ENCODE measurements at regions not wholly inside any gene's neighbourhood (a gene's known extent, or its start where the extent isn't known, plus 50 kb on each side); places are given as distances from the start of the nearest gene placed in this dataset.

DNA sequence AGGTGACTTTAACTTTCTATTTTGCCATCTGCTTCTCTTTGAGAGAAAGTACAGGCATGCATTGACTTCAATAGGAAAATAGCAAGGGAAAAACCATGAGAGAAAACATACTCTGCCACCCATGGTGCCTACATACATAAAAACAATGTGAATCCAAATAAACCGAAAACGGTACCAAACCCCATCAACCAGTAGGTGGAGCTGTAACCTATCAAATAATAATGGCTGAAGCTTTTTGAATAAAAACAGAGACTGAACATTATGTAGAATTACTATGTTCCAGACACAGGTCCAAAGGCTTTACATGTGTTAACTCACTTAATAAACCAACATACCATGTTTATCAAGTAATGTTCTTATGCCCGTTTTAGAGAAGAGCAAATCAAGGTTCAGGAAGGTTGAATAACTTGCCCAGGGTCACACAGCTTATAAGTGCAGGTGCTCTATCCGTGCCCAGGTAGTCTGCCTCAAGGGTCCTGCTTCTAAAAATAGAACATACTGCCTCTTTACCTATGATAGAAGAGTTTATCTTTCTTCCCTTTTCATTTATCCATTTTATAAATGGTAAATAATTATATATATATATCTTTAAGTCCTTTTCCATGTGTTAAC lies 293.9 kb upstream of the SYT4 start:
- peak; percentile 13 for DNase-seq (ENCODE audit: low spot score)

DNA sequence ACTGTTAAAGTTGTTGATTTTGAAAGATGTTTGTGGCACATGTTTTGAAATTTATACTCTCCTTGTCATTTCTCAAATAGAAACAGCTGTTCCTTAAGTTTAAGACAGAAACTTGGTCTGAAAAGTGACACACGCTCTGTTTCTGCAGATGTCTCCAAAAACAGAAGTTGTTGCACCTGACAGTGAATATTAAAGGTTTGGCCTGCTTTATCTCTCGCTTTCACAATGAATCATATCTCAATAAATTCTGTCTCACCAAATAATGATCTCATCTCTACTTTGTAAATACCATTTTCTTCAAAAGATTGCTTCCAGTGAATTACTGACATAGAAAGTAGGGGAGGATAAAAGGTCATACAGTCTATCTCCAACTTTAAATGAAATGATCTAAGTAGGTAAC lies 294.9 kb upstream of the SYT4 start:
- DNase-seq (ENCODE audit: low spot score) = no peak

DNA sequence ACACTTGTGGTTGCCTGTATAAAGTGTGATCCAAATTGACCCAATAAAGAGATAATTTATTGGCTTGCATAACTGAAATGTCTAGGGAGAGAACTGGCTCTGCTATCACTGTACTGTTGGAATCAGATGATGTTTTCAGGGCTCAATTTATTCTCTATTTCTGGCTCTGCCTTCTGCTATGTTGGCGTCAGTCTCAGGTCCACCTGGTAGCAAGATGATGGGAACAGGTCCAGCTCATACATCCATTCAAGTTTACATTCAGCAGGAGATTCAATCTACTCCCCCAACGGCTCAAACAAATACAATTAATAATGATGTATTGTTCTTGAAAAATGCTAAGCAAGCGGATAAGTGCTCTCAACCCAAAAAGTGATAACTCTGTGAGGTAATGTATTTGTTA lies 297.7 kb upstream of the SYT4 start:
- no peak for DNase-seq (ENCODE audit: low spot score)

GRCh38 chr18:43578211-43578610 lies 300.9 kb upstream of the SYT4 start:
- no peak for DNase-seq (ENCODE audit: low spot score)

GRCh38 chr18:43578706-43579105 lies 301.4 kb upstream of the SYT4 start:
- no peak for DNase-seq (ENCODE audit: low spot score)

- DNase-seq (ENCODE audit: low spot score) = no peak
These were observed 304.7 kb upstream of the SYT4 start for GRCh38 chr18:43581936-43582519.

DNA sequence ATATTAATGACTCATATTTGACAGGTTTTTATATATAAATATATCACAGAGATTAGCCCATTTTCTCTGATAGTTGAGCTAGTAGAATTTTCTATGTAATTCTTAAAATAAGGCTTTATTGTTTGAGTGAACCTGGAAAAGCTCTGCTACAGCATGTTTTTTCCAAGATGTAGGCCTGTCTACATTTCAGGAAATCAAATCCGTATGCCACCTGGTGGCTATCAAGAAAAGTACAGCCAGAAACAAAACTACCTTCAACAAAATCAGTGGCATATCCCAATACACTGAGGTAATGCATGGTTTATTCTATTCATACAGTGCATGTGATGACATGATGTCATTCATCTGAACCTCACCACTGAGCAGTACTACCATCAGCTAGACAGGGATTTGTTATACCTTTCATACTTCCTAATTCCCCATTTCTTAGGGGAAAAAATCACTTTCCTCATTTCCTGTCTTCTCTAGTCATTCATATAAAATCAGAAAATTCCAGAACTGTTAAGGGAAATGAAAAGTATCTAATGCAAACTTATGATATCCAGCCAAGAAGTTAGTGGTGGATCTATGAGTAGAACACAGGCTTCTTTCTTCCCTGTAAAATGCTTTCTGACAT lies 310.4 kb upstream of the SYT4 start:
- DNase-seq (ENCODE audit: low spot score) = peak; percentile 19

- DNase-seq (ENCODE audit: low spot score) = no peak
These were observed 311.5 kb upstream of the SYT4 start for GRCh38 chr18:43588838-43589237.

DNA sequence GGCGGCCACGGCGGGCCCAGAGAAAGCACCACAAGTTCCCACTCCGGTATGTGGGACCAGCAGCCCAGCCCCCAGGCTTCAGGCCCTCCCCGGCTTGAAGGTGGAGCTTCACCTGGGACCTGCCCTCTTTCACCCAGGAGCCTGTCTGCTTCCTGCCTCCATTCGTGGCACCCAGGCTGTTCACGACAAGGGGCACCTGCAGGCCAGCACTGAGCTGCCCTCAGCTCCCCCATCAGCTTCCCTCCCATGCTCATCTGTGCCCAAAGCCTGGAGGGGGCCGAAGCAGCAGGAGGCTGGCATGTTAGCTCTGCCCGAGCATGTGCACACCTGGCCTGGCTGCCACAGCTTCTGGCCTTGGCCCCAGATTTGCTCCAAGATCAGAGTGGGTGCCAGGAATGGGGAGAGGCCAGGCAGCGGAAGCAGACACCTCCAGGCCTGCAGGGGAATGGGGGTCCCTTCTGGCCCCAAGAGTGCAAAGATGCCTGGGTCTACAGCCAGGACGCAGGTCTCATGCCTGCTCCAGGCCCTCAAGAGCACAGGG lies 312.4 kb upstream of the SYT4 start:
- no peak for DNase-seq (ENCODE audit: low spot score)

DNA sequence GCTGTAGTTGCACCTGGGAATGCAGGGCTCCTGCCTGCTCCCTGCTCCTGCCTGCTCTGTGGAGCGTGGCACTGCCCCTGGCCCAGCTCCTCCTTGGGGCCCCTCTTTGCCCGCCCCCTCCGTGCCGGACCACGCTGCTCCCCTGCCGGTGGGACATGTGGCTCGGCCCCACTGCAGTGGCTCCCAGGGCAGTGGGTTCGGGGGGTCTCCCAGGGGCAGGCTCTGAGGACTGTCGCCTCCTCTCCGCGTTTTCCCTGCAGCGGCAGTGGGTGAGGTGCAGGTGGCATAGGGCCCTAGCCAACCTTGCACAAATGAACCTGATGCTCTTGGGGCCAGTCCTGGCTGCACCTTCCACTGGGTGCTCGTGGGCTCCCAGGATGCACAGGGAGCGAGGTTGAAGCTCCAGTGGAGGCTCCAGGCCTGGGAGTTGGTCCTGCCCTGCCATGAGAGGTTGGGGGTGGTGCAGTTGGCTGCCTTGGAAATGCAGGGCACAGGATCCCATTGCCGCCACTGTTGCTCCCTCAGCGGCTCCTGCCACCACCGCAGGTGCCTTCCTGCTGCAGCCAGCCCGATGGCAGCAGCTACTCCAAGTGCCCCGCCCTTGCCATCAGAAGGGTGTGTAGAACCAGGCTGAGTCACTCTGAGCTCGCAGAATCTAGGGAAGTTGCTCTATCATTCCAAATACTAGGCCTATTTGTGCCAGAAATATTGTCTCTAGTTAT lies 313.1 kb upstream of the SYT4 start:
- DNase-seq (ENCODE audit: low spot score) = peak; percentile 19

- DNase-seq (ENCODE audit: low spot score) = no peak
These were observed 315.0 kb upstream of the SYT4 start for GRCh38 chr18:43592269-43592668.

- DNase-seq (ENCODE audit: low spot score) = peak; percentile 11
These were observed 318.9 kb upstream of the SYT4 start for GRCh38 chr18:43596105-43596712.

GRCh38 chr18:43601432-43601831 lies 324.1 kb upstream of the SYT4 start:
- no peak for DNase-seq (ENCODE audit: low spot score)

- no peak for DNase-seq (ENCODE audit: low spot score)
These were observed 327.9 kb upstream of the SYT4 start for GRCh38 chr18:43605224-43605623.

DNA sequence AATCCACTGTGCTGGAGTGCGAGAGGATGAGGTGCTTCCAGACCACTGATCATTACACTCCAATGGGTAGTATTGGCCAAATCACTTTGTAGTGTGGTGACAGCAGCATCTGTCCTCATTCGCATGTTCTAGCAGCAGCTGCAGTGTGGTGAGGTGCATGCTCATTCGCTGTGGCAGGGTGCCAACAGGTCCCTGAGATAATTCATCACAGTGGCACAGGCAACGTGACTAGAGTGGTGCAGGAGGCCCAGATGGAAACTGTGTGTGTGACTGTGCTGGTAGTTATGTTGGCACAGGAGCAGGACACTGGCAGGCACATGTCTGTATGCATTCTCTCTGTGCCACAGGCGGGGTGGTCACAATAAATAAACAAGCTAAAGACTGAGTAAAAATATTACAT lies 329.5 kb upstream of the SYT4 start:
- DNase-seq (ENCODE audit: low spot score) = no peak

GRCh38 chr18:43620936-43621335 lies 343.6 kb upstream of the SYT4 start:
- peak; percentile 16 for DNase-seq (ENCODE audit: low spot score)

DNA sequence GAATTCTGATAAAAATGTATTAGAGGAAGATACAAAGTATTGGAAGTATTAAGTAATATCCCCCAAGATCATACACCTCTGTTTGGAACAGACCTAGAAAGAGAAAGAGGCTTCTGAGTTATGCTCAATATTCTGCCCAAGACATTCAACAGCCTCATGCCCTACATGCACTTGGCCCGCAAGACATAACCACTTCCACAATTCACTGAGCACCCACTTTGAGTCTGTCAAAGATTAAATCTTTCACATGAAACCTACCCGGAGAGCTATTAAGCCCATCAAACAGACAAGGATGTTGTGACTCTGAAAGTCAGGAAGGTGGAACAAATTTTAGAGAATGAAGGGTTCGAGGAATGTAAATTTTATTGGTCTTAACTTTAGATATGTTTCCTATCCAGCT lies 344.7 kb upstream of the SYT4 start:
- no peak for DNase-seq (ENCODE audit: low spot score)

- no peak for DNase-seq (ENCODE audit: low spot score)
These were observed 348.3 kb upstream of the SYT4 start for GRCh38 chr18:43625582-43625981.

GRCh38 chr18:43627848-43628530 lies 350.7 kb upstream of the SYT4 start:
- no peak for DNase-seq (ENCODE audit: low spot score)

- DNase-seq (ENCODE audit: low spot score) = no peak
These were observed 357.7 kb upstream of the SYT4 start for GRCh38 chr18:43634994-43635393.

- DNase-seq (ENCODE audit: low spot score) = no peak
These were observed 358.1 kb upstream of the SYT4 start for GRCh38 chr18:43635397-43635796.

All from A172 (cell line).